ENCODE measurements at regions not wholly inside any gene's neighbourhood (a gene's known extent, or its start where the extent isn't known, plus 50 kb on each side); places are given as distances from the start of the nearest gene placed in this dataset.
"Not testable (repeated sequence)": the region's sequence is repeated elsewhere in the genome, so short reads cannot be mapped to it uniquely, and the experiment has no call there.

DNA sequence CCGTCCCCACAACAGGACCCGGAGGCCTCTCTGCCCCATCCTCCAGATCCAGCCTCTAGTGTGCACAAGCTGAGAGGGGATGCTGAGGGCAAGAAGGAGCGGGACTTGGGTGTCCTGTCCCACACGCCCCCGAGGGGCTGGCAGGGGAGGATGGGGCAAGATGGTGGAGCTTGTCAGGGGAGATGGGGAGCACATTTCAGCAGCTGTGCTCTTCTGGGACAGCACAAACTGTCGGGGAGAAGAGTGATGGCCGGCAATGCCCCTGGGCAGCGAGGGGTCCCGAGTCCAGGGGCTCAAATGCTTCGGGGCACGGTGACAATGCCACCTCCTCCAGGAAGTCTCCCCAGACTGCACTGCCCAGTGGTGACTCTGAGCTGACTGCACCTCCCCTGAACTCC, 134.5 kb downstream of the FAM53A start:
- Histone ChIP-seq H3K79me2 (ENCODE audit: low read depth) (no peaks in the 10 kb centered on the region), H3K9ac (no peak overlapping the region), H3K4me2 (no peak overlapping the region), H3K9me3 (ENCODE audit: low read depth) (no peaks in the 10 kb centered on the region), H3K27ac (no peak overlapping the region), H3F3A (ENCODE audit: low read depth) (no peaks in the 10 kb centered on the region), H3K4me3 (no peak overlapping the region), H2AFZ (replicated peaks) (no peak overlapping the region), H3K27me3 (peaks cover 18% of the 10 kb centered on the region), H3K36me3 (no peaks in the 10 kb centered on the region), H4K20me1 (ENCODE audit: low read depth) (no peaks in the 10 kb centered on the region), H3K4me1 (no peaks in the 10 kb centered on the region)
- no peak for DNase-seq (ENCODE audit: low spot score)
- no peaks in the 10 kb centered on the region for H3K36me3 Mint-ChIP-seq
- no peak overlapping the region for H3K4me3 Mint-ChIP-seq
- peaks cover 17% of the 10 kb centered on the region for H3K4me1 Mint-ChIP-seq
- H3K27me3 Mint-ChIP-seq (ENCODE audit: insufficient read depth, low read depth): peaks cover 12% of the 10 kb centered on the region
- no peaks in the 10 kb centered on the region for H3K9me3 Mint-ChIP-seq
- TF ChIP-seq EZH2phosphoT487 (IDR thresholded peaks at IDR 0.05) (no peak), EZH2 (IDR thresholded peaks at IDR 0.05) (no peak)
- TF ChIP-seq, protein P1, sequence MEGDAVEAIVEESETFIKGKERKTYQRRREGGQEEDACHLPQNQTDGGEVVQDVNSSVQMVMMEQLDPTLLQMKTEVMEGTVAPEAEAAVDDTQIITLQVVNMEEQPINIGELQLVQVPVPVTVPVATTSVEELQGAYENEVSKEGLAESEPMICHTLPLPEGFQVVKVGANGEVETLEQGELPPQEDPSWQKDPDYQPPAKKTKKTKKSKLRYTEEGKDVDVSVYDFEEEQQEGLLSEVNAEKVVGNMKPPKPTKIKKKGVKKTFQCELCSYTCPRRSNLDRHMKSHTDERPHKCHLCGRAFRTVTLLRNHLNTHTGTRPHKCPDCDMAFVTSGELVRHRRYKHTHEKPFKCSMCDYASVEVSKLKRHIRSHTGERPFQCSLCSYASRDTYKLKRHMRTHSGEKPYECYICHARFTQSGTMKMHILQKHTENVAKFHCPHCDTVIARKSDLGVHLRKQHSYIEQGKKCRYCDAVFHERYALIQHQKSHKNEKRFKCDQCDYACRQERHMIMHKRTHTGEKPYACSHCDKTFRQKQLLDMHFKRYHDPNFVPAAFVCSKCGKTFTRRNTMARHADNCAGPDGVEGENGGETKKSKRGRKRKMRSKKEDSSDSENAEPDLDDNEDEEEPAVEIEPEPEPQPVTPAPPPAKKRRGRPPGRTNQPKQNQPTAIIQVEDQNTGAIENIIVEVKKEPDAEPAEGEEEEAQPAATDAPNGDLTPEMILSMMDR (IDR thresholded peaks at IDR 0.05): no peak
- H3K27ac Mint-ChIP-seq: no peak overlapping the region

DNA sequence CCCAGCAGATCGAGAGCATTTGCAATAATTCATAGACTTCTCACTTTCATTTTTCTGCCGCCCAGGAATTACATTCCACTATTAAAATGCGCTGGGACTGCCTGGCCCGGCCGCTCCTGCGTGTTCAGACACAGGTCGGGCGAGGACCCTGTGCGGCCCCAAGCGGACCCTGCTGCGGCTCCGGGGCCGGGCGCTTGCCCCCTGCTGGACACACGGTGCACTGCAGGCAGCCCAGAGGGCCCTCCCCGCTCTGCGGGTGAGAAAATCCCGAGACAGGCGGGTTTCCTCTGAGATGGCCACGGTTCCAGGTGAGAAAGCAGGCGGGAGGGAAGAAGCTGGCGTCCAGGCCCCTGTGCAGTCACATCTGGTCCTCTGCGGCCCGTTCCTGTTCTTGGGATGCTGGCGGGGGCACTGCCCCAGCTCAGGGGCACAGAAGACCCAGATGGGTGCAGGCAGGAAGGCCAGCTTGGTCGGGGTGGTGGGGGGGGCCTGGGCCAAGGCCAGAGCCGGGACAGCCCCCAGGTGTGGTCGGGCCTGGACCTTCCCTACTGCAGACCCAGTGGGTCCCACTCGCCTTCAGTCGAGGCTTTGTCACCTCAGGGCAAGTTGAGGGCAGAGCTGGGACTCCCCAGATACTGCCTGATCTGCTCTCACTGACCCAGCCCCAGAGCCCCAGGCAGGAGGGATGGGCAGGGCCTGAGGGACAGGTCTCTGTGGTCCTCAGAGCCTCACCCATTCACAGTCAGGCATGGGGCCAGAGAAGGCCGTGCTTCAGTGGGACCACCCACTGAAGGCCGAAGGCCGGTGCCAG, 135.1 kb downstream of the FAM53A start:
- not testable (repeated sequence) for H3K36me3 Mint-ChIP-seq; H2AFZ ChIP-seq (replicated peaks); H3K9me3 Mint-ChIP-seq; H3K36me3 ChIP-seq; H3K79me2 ChIP-seq (ENCODE audit: low read depth); H3K4me3 ChIP-seq; H3K9me3 ChIP-seq (ENCODE audit: low read depth); H4K20me1 ChIP-seq (ENCODE audit: low read depth); H3K4me1 ChIP-seq; H3K4me2 ChIP-seq; H3K27ac ChIP-seq; H3K27ac Mint-ChIP-seq; H3F3A ChIP-seq (ENCODE audit: low read depth); H3K4me3 Mint-ChIP-seq; H3K9ac ChIP-seq
- Mint-ChIP-seq H3K27me3 (ENCODE audit: insufficient read depth, low read depth) (peaks cover 13% of the 10 kb centered on the region), H3K4me1 (peaks cover 22% of the 10 kb centered on the region)
- TF ChIP-seq, protein P1 (IDR thresholded peaks at IDR 0.05): peak; percentile 91
- peak; percentile 58 for TF ChIP-seq EZH2 (IDR thresholded peaks at IDR 0.05)
- peaks cover 18% of the 10 kb centered on the region for H3K27me3 ChIP-seq
- DNase-seq (ENCODE audit: low spot score): peak; percentile 79

DNA sequence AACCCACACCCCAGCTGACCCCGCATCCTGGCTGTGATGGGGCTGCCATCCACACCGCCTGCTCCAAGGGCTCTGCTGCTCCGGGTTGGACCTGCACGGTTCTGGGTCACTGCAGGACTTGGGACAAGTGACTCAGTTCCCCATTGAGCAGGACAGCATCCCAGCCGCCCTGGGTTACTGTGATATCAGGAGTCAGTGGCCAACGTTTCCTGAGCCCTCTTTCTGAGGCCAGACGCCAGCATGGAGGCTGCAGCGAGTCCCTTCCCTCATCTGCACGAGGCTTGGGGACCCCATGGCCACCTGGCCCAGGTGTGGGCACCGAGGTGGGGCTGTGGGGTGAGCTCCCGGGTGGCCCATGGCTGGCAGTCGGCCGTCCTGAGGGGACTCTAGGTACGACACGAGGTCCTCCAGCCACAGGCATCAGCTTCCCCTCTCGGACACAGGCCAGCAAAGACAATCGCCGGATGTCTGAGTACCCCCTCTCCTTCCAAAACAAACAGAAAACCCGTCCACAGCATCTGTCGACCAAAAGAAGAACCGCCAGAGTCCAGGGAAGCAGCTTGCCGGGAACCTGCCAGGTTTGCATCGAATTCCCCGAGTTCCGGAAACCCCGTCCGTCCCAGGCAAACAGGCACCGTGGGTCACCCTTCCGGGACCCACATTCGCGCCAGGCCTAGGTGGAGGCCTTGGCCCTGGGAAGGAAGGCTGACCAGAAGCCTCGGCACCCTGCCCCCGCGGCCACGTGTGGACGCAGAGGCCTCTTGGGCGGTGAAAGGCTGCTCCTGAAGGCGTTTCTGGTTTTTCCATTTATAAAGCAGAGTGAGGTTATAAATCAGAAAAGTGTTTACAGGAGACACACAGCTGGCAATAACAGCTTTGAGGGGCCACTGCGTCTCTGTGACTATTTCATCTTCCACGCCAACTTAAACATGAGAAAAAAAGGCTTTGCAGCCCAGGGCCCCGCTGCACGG, 136.0 kb downstream of the FAM53A start:
- H3K4me3 Mint-ChIP-seq: peak overlapping the region; percentile 42
- peak overlapping the region; percentile 86 for H3K27ac Mint-ChIP-seq
- TF ChIP-seq EZH2 (IDR thresholded peaks at IDR 0.05): no peak
- TF ChIP-seq EZH2phosphoT487 (IDR thresholded peaks at IDR 0.05): no peak
- TF ChIP-seq, protein P1 (IDR thresholded peaks at IDR 0.05): no peak
- Histone ChIP-seq H3K79me2 (ENCODE audit: low read depth) (no peaks in the 10 kb centered on the region), H3K4me3 (no peak overlapping the region), H4K20me1 (ENCODE audit: low read depth) (no peaks in the 10 kb centered on the region), H3K4me2 (no peak overlapping the region), H3K9ac (no peak overlapping the region), H3K36me3 (no peaks in the 10 kb centered on the region), H2AFZ (replicated peaks) (no peak overlapping the region), H3K27me3 (peaks cover 18% of the 10 kb centered on the region), H3K4me1 (no peaks in the 10 kb centered on the region), H3K27ac (no peak overlapping the region), H3K9me3 (ENCODE audit: low read depth) (no peaks in the 10 kb centered on the region), H3F3A (ENCODE audit: low read depth) (no peaks in the 10 kb centered on the region)
- H3K36me3 Mint-ChIP-seq: no peaks in the 10 kb centered on the region
- H3K9me3 Mint-ChIP-seq: no peaks in the 10 kb centered on the region
- peaks cover 16% of the 10 kb centered on the region for H3K27me3 Mint-ChIP-seq (ENCODE audit: insufficient read depth, low read depth)
- DNase-seq (ENCODE audit: low spot score): no peak
- H3K4me1 Mint-ChIP-seq: peaks cover 23% of the 10 kb centered on the region

All from neural progenitor cell (in vitro differentiated cells).